ENCODE measurements at regions not wholly inside any gene's neighbourhood (a gene's known extent, or its start where the extent isn't known, plus 50 kb on each side); places are given as distances from the start of the nearest gene placed in this dataset.
A peak's percentile ranks its signal among the peaks of the same experiment; 100 is the strongest.

GRCh38 chr9:86838519-86839497 lies 108.5 kb downstream of the GAS1 start:
- TF ChIP-seq, protein P1, sequence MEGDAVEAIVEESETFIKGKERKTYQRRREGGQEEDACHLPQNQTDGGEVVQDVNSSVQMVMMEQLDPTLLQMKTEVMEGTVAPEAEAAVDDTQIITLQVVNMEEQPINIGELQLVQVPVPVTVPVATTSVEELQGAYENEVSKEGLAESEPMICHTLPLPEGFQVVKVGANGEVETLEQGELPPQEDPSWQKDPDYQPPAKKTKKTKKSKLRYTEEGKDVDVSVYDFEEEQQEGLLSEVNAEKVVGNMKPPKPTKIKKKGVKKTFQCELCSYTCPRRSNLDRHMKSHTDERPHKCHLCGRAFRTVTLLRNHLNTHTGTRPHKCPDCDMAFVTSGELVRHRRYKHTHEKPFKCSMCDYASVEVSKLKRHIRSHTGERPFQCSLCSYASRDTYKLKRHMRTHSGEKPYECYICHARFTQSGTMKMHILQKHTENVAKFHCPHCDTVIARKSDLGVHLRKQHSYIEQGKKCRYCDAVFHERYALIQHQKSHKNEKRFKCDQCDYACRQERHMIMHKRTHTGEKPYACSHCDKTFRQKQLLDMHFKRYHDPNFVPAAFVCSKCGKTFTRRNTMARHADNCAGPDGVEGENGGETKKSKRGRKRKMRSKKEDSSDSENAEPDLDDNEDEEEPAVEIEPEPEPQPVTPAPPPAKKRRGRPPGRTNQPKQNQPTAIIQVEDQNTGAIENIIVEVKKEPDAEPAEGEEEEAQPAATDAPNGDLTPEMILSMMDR (IDR thresholded peaks at IDR 0.05; ENCODE audit: control extremely low read depth, extremely low read depth, low read depth, missing control alignments) = no peak
- POLR2A ChIA-PET = no interaction called here
- no peak for DNase-seq (ENCODE audit: extremely low spot score)
- CTCF ChIA-PET = interaction anchor here (1.5 kb wide), 1 partner anchor 19 kb away, joined by 3 read pairs; no protein-coding TSS in a partner anchor

DNA sequence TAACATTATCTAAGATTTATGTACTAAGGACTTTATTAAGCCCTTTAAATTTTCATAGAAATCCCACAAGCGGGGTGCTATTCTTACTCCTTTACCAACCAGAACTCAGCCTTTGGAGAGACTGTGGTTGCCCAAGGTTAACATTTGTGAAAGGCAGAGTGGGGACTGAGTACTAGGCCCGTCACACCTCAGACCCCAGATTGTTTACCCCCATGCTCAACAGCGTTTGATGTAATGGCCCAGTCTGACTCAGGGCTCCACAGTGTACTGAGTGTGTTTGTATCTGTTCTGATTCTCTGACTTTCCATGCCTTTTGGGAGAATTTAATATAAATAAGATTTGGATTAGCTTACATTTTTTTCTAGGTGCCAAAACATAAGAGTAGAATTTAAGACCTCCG lies 110.0 kb downstream of the GAS1 start:
- POLR2A ChIA-PET = no interaction called here
- DNase-seq (ENCODE audit: extremely low spot score) = no peak
- TF ChIP-seq, protein P1 (IDR thresholded peaks at IDR 0.05; ENCODE audit: control extremely low read depth, extremely low read depth, low read depth, missing control alignments) = no peak
- CTCF ChIA-PET = interaction anchor here (1.5 kb wide), 1 partner anchor 21 kb away, joined by 3 read pairs; no protein-coding TSS in a partner anchor

DNA sequence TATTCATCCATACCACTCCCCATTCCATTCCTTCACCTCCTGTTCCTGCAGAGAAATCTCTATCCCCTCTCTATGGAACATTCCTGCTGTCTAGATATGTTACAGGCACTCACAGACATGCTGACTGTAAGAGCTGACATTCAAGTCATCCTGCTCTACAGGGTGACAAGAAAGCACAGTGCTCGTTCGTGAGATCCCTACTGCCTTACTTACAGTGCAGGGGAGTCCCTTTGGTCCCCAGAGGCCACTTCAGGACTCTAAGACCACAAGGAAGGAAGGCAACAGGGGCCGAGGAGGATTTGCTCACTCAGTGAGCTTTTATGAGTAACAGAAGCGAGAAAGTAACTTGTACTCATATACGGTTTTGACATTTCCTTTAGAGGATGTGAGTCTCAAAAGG lies 110.5 kb downstream of the GAS1 start:
- CTCF ChIA-PET = interaction anchor here (1.5 kb wide), 1 partner anchor 21 kb away, joined by 3 read pairs; no protein-coding TSS in a partner anchor
- DNase-seq (ENCODE audit: extremely low spot score) = peak; percentile 14
- TF ChIP-seq, protein P1 (IDR thresholded peaks at IDR 0.05; ENCODE audit: control extremely low read depth, extremely low read depth, low read depth, missing control alignments) = no peak
- POLR2A ChIA-PET = no interaction called here

- no peak for DNase-seq (ENCODE audit: extremely low spot score)
- CTCF ChIA-PET = no interaction called here
- POLR2A ChIA-PET = no interaction called here
- TF ChIP-seq, protein P1 (IDR thresholded peaks at IDR 0.05; ENCODE audit: control extremely low read depth, extremely low read depth, low read depth, missing control alignments) = no peak
These were observed 111.0 kb downstream of the GAS1 start for GRCh38 chr9:86836266-86836665.

DNA sequence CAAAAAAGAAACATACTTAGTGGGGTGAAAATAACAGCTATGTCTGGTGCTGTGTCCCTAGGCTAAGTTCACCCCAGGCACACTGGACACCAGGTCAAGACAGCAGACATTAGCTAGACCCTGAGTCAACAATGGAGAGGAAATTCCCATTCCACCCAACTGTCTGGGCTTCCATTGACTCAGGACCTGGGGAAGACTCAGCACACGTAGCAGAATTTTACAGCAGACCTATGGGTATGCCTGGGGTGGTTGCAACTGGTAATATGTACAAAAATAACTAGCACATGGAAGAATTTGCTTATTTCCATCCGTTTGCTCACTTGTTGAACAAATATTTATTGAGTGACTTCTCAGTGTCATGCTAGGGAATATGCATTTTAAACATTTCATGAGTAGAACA lies 117.0 kb downstream of the GAS1 start:
- TF ChIP-seq, protein P1 (IDR thresholded peaks at IDR 0.05; ENCODE audit: control extremely low read depth, extremely low read depth, low read depth, missing control alignments) = no peak
- CTCF ChIA-PET = no interaction called here
- no peak for DNase-seq (ENCODE audit: extremely low spot score)
- POLR2A ChIA-PET = no interaction called here

GRCh38 chr9:86829496-86830046 lies 117.7 kb downstream of the GAS1 start:
- TF ChIP-seq, protein P1 (IDR thresholded peaks at IDR 0.05; ENCODE audit: control extremely low read depth, extremely low read depth, low read depth, missing control alignments) = no peak
- ChIA-PET POLR2A (no interaction called here), CTCF (interaction anchor here (0.9 to 1.0 kb wide), 2 partner anchors 11 to 13 kb away, joined by 3 to 5 read pairs; no protein-coding TSS in a partner anchor)
- DNase-seq (ENCODE audit: extremely low spot score) = no peak

Measured in GM10248 (cell line).